KBM-7 (cell line): ENCODE measurements at regions not wholly inside any gene's neighbourhood (a gene's known extent, or its start where the extent isn't known, plus 50 kb on each side); places are given as distances from the start of the nearest gene placed in this dataset.
A peak's percentile ranks its signal among the peaks of the same experiment; 100 is the strongest.

ENCODE experiments used
- DNase-seq: peaks from one replicate; pipeline ENCODE4 v3.0.0-alpha.2; 2015
- in situ Hi-C: fragments of 300-500 bp; cut with MboI; formaldehyde crosslinking; loops from 2 replicates; pipeline ENCODE4 v1.14.3; 2020; ENCODE audit warnings: low sequenced_read_pairs, low pct_unique_long_range_greater_than_20kb, mixed read lengths

DNA sequence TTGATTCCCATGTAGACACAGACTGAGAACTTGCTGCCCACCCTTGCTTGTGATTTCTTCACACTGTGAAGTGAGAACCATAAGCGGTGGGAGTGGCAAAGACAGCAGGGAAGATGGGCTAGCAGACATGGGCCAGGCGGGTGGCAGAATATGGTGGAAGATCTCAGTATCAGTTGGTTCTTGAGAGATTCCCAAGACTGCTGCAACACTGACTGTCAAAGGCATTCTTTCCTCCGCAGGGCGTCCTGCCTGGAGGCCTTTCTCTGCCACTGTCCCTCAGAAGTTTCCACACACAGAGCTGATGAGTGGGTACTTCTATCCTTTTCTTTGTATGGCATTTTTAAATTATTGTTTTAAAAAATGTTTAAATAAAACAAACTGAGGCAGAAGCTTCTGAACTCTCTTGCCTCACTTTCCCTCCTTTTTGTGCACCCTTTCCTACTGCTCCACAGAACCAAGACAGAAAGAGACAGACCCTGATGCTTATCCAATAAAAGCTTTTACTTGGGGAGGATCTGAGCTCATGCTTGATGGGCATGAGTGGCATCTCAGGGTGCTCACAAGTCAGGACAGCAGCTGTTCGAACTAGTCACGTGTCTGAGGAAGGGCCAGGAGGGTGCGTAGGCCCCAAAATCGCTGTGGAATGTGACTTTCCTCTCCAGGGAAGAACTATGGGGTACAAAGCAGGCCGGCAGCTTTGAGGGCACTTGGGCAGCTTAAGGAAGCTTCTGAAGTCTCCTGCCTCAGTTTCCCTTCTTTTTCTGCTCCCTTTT, 104.7 kb upstream of the PCGF5 start:
- in situ Hi-C loops, result no loop called here

DNA sequence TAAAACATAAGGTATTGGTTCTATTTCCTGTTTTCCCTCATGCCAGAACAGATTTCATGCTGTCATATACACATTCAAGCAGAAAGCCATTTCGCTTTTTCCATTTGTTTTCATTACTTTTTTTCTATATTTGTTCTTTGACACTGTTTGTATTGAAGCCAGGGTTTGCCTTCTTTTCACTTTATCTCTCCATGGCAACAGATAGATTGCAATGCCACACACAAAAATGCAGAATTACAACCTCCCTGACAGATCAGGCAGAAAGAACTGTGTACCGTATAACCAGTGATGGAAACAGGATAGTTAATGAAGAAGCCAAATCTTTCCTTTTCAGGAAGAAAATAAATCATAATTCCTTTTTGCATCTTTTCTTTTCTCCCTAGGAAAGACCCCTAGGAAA, 103.0 kb upstream of the PCGF5 start:
- in situ Hi-C loops, result no loop called here
- DNase-seq, result no peak

More for the DNA sequence above, 104.7 kb upstream of the PCGF5 start:
- DNase-seq, result no peak

DNA sequence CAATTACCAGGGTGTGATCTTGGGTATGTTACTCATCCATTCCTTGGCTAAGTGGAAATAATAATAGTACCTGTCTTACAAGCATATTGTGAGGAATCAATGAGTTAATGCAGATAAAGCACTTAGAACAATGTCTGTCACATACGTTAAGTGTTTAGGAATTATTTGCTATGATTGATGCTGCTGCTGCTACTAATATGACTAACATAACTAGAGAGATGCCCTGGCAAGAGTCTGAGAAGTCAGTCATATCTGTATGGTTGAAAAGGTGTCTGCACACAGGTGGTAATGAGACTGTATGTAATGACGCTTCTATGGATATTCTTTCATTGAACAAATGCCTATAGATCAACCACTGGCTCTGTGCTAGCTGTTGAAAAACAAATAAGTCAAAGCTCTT, 100.1 kb upstream of the PCGF5 start:
- no peak for DNase-seq
- in situ Hi-C loops, result no loop called here

DNA sequence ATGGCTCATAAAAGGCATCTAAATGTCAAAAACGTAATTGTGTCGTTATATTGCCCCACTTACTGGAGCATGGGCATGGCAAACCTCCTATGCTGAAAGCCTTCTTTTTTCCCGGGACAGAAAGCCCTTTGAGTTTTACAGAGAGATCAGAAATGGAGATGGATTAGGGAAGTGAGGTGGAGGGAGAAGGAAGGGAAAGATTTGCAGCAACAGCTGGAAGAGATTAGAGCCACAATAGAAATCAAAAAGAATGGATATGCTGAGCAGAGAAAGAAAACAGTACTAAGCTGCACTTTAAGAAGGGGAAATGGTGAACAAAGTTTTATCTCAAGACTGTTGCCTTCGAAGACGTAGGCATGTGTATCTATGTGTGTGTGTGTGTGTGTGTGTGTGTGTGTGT, 97.2 kb upstream of the PCGF5 start:
- in situ Hi-C loops, result no loop called here
- no peak for DNase-seq

DNA sequence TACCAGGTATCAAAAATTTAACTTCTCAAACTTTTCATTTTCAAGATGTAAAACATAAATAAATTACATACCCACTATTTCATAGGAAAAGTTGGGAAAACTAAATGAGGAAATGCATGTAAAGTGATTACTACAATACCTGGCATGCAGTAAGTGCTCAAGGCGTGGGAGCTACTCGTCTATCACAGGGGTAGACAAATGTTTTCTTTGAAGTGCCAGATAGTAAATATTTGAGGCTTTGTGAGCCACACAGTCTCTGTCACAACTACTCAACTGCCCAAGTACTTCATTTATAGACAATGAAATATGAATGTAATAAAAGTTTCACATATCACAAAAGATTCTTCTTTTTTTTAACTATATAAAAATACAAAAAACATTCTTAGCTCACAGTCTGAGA, 96.4 kb upstream of the PCGF5 start:
- in situ Hi-C loops, result no loop called here
- DNase-seq, result no peak

DNA sequence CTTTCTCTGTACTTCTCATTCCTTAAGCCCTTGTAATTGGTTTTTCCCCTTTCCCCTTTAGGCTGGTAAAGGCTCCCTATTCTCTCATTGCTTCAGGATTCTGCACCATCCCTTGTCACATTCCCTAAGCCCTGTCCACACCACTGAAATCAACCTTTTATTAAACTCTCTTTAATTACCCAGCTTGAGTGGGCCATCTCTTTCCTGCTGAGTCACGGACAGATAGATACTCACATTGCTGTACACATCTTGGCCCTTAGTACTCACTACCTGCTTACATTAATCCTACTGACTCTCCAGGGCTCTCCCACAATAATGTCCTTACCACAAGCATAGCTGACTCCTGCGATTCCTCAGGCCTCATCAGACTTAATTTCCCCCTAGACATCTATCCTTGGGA, 94.0 kb upstream of the PCGF5 start:
- no peak for DNase-seq
- in situ Hi-C loops, result no loop called here

DNA sequence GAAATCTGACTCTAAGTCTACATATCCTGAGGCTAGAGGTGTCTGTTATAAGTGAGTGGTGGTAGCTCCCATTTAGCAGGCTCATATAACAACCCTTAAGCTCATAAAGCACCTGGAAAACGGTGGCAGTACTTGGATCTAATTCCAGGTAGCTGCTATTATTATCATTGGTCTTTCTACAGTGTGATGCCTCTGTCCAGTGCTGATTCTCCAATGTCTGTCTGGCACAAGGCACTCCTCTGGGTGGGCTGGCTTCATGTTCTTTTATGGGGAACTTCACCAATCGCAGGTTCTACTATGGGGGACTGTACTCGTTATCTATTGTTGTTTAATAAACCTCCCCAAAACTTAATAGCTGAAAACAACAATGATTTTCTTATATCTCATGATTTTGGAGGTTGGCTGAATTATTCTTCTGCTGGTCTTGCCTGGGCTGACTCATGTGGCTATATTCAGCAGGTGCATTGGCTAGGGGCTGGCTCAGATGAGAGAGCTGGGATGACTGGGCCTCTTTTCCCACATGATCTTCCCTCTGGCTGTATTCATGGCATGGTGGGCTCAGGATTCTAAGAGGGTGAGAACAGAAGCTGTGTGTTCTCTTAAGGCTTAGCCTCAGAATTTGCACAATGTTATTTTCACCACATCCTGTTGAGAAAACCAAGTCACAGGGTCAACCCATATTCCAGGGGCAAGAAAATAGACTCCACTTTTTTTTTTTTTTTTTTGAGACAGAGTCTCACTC, 93.0 kb upstream of the PCGF5 start:
- DNase-seq, result no peak
- in situ Hi-C loops, result no loop called here

DNA sequence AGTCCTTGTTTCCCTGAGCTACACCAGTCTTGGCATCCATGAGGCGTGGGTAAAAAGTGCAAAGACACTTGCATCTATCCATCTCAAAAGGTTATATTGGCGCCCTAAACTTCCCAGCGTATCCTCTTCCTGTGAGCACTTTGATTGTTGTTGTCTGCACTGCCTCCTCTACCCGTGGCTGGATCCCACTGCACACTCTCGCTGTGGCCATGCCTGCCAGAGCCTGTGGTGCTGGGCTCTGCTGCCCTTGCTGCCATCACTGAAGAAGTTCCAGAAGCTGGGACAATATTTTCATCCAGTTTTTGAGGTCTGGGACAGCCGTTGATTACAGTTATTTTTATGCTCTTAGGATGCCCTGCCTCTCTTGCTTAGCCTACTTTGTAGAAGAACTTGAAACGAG, 85.3 kb upstream of the PCGF5 start:
- in situ Hi-C loops, result no loop called here
- DNase-seq, result no peak

DNA sequence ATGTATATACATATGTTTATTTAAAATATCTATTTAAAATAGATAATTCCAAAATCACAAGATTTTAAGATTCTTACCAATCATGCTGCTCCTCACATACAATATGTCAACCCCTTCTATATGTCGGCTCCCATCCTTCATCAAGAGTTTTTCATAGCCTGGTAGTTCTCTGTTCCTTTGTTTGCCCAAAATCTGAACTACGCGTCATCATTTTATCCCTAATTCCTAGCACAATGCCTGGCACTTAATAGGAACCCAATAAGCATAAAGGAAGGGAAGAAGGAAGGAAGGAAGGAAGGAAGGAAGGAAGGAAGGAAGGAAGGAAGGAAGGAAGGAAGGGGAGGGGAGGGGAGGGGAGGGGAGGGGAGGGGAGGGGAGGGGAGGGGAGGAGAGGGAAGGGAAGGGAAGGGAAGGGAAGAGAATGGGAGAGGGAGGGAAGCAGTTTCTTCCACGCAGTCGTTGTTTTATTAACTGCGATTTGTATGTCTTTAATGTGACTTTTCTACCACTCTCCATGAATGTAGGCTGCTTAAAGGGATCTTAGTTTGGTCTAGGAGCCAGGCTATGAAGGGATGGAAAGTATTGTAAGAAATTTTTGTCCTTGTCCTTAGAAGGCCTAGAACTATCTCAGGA, 83.3 kb upstream of the PCGF5 start:
- in situ Hi-C loops, result no loop called here
- no peak for DNase-seq

DNA sequence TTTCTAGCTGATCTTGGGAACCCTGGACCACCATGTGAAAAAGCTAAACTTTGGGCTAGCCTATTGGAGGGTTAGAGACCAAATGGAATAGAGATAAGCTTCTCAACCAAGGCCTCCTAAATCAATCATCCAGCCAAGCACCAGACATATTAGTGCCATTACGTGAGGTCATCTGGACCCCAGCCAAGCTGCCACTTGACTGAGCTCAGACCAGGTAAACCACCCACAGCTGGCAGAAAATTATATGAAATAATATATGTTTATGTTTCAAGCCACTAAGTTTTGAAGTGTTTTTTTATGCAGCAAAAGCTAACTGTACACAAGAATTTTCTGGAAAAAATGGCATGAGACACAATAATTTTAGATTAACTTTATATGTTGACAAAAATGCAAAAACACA, 82.6 kb upstream of the PCGF5 start:
- in situ Hi-C loops, result no loop called here
- DNase-seq, result no peak

DNA sequence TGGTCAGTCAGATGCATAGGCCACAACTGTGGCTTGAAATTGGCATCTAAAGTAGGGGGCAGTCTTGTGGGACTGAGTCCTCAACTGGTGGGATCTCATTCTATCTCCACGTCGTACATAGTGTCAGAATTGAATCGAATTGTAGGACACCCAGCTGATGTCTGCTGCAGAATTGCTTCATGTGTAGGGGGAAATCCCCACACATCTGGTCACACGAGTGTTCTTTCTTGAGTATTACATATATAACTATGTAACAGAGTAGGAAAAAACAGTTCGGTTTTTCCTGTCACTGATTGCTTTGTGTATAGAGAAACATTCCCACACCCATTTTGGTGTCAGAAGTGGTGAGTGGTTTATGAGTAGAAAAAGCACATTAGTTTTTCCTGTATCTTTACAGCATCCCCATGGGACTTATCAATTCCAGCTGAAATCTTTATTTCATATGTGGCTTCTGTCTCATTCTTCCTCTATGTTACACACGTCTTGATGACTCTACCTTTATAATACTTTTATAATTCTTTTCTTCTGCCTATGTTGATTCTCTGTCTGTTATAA, 79.4 kb upstream of the PCGF5 start:
- no peak for DNase-seq
- in situ Hi-C loops, result no loop called here

DNA sequence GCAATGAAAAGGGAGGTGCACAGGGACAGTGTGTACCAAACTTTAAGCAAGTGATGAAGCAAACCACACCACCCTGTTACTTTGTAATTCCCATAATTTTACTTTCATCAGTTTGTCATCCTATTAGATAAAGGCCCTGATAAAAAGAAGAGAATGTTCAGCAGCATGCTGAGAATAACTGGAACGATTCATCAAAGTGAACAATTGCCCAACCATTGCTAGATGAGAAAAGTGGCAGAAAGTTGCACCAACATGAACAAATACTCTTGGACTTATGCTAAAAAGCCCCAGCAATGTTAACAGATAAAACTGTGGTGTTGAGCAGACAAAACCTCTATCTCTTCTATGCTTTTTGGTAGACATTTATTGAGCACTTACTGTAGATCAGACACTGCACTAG, 75.5 kb upstream of the PCGF5 start:
- in situ Hi-C loops, result no loop called here
- DNase-seq, result no peak

DNA sequence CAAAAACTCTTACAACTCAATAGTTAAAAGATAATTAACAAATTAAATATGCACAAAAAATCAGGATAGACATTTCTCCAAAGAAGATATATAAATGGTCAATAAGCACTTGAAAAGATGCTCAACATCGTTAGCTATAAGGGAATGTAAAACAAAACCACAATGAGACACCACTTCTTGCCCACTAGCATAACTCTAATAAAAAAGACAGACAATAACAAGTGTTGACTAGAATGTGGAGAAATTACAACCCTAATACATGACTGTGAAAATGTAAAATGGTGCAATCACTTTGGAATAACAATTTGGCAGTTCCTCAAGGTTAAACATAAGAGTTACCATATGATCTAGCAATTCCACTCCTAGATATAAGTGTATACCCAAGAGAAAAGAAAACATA, 74.3 kb upstream of the PCGF5 start:
- in situ Hi-C loops, result no loop called here

DNA sequence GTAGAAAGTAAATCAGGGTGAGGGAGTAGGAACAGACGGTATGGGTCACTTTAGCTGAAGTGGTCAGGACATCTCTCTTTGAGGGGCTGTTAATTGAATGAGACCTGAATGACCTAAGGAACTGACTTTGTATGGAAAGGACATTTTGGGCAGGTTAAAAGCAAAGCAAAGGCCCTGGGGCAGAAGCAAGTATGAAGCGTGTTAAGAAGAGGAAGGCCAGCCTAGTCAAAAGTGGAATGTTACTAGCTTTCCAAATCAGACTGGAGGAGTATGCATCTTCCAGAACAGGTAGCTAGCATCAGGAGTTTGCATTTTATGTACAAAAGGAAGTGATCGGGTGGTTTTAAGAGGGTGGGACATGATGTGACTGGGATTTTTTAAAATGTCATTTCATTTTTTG, 70.9 kb upstream of the PCGF5 start:
- no peak for DNase-seq
- in situ Hi-C loops, result no loop called here

More for the DNA sequence above, 74.3 kb upstream of the PCGF5 start:
- DNase-seq, result no peak

DNA sequence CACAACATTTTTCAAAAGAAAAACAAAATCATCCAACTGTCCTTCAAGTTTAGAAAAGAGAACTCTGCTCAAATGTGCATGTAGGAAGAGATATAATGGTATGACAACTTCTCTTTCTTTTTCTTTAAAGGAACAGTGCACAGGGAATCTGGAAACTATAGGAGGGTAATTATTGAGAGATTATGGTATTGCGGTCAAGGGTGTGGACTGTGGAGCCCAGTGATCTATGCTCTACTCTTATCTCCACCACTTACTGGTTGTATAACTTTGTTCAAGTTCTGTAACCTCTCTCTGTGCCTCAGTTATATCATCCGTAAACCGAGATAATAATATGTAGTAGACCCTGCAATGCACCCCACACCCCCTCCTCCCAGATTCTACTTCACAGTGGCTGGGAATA, 69.8 kb upstream of the PCGF5 start:
- no peak for DNase-seq

DNA sequence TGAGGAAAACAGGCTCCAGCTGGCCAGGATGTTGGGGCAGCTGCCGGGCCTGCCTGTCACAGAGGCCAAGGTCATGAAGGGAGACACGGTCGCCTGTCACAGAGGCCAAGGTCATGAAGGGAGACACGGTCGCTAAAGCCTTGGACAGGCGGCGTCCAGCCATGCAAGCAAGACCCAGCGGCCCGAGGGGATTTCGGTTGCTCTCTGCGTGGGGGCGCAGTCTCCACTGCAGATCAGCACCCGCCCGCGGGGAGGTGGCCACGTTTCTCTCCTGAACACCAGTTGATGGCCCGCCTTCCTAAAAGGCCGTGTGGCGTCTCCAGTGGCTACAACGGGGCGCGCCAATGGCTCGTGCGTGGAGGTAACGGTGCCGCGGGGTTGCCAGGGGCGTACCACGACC, 67.0 kb upstream of the PCGF5 start:
- in situ Hi-C loops, result no loop called here

More for the DNA sequence above, 69.8 kb upstream of the PCGF5 start:
- in situ Hi-C loops, result no loop called here

DNA sequence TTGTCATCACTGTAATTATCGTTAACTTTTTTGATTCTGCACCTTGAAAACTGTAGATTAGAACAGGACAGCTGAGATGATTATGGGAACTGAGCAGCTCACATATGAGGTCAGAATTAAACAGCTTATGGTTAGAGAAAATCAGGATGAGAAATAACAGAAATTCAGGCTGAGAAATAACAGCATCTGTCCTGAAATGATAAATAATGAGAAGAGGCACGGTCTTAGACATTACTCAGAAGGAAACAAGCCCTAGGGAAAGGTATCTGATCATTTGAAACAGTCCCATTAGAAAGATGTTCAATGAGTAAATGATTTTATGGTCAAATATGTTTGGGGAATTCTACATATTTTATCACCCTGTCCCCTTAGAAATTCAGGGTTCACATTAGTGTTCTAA, 65.6 kb upstream of the PCGF5 start:
- in situ Hi-C loops, result no loop called here
- DNase-seq, result no peak

More for the DNA sequence above, 67.0 kb upstream of the PCGF5 start:
- no peak for DNase-seq

DNA sequence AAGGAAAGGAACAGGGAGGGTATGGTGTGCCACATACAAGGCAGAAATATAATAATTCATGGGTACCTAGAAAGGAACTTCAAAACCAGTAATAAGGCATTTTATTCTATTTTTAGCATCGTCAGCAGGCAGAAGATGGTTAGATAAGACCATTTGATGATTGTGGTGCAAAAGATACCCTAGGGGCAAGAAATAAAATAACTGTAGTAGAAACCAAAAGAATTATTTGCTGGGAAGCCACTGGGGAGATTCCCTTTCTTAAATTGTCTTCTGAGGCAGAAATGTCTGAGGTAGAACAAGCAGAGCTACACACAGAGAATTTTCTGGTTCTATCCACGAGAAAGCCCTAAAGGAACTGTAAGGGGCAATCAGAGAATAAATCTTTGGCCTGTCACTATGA, 64.3 kb upstream of the PCGF5 start:
- in situ Hi-C loops, result no loop called here
- no peak for DNase-seq

DNA sequence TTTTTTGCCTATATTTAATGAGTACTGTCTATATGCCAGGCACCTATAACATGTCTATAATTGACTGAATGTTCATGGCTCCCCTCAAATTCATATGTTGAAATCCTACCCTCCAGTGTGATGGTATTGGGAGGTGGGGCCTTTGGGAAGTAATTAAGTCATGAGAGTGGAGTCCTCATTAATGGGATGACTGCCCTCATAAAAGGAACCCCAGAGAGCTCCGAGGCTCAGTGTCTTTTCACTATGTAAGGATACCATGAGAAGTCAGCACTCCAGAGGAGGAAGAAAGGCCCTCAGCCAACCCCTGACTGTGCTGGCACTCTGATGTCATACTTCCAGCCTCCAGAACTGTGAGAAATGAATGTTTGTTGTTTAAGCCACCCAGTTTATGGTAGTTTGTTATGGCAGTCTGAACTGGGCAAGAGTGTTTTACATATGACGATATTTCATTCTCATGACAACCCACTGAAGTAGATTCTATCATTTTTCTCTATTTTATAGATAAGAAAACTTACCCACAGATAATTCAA, 61.1 kb upstream of the PCGF5 start:
- DNase-seq, result no peak
- in situ Hi-C loops, result no loop called here

DNA sequence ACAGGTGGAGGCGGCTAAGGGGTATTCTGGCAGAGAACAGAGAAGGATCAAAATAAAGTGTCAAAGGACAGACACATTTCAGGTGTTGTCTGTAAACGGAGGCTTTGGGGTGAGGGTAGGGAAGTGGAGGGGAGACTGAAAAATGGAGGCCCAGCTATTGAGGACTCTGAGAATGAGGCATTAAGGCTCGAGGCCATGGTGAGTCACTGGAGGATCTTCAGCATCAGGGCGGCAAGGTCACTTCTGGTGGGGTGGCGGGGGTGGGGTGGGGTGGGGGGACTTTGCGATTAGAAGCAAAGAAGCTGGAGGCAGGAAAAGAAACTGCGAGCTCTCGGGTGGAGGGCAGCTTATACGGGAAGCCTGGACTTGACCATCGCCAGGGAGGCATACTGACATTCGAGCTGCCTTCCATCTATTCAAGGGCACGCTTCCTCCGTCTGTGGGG, 58.4 kb upstream of the PCGF5 start:
- DNase-seq, result peak; percentile 8
- in situ Hi-C loops, result no loop called here
